Uterus (tissue), 3 donors: ENCODE measurements at regions not wholly inside any gene's neighbourhood (a gene's known extent, or its start where the extent isn't known, plus 50 kb on each side); places are given as distances from the start of the nearest gene placed in this dataset.

Experiments used
- DNase-seq, 2 donors: peaks; one replicate each; pipeline ENCODE4 v3.0.0-alpha.2; 2019 to 2020
- H3K27ac ChIP-seq, 2 donors: fragments of 200-600 bp; sonication (generic); 1 replicate in 1 of 2; 2 replicates in 1 of 2; pipeline ENCODE4 v1.5.1; 2016 to 2018
- H3K27me3 ChIP-seq, 2 donors: fragments of 200-600 bp; sonication (generic); one replicate each; pipeline ENCODE4 v1.5.1; 2018 to 2019; ENCODE audit warnings: control low read depth in 1 of 2
- H3K36me3 ChIP-seq, 2 donors: fragments of 200-600 bp; sonication (generic); one replicate each; pipeline ENCODE4 v1.5.1; 2019; ENCODE audit warnings: control low read depth in 1 of 2
- H3K4me1 ChIP-seq, 2 donors: fragments of 200-600 bp; sonication (generic); one replicate each; pipeline ENCODE4 v1.5.1; 2018 to 2019; ENCODE audit warnings: control low read depth in 1 of 2
- H3K4me3 ChIP-seq, 2 donors: fragments of 200-600 bp; sonication (generic); 1 replicate in 1 of 2; 2 replicates in 1 of 2; pipeline ENCODE4 v1.5.1; 2018 to 2019; ENCODE audit warnings: mild to moderate bottlenecking in 1 of 2
- H3K9me3 ChIP-seq, 2 donors: fragments of 200-600 bp; sonication (generic); one replicate each; pipeline ENCODE4 v1.5.1; 2019; ENCODE audit warnings: control low read depth in 1 of 2
- CTCF ChIP-seq, 4 experiments: fragments of 200-600 bp in 2 of 4; fragments of 450-650 bp in 2 of 4; sonication (generic) in 2 of 4; IDR thresholded peaks; one replicate each; pipeline ENCODE4 v1.5.1; 2016 to 2019; ENCODE audit warnings: antibody characterized with exemption in 4 of 4, mild to moderate bottlenecking in 2 of 4, moderate library complexity in 1 of 4
- POLR2A ChIP-seq, 2 donors: fragments of 450-650 bp; IDR thresholded peaks; one replicate each; pipeline ENCODE4 v1.6.1; 2016; ENCODE audit warnings: antibody characterized with exemption in 2 of 2, mild to moderate bottlenecking in 1 of 2, moderate library complexity in 1 of 2
- intact Hi-C: fragments of 100-400 bp; cut with DNase I; formaldehyde crosslinking; loops from one replicate; pipeline ENCODE4 v1.15.1; 2023; ENCODE audit warnings: low total_unique reads
- donor health status: DM: yes; HTN: yes; CAD: no.

- TF ChIP-seq POLR2A (IDR thresholded peaks at IDR 0.05) (no peak), CTCF (IDR thresholded peaks at IDR 0.05) (no peak)
These were observed 341.7 kb upstream of the ZNF804A start for GRCh38 chr2:184256611-184257010.

DNA sequence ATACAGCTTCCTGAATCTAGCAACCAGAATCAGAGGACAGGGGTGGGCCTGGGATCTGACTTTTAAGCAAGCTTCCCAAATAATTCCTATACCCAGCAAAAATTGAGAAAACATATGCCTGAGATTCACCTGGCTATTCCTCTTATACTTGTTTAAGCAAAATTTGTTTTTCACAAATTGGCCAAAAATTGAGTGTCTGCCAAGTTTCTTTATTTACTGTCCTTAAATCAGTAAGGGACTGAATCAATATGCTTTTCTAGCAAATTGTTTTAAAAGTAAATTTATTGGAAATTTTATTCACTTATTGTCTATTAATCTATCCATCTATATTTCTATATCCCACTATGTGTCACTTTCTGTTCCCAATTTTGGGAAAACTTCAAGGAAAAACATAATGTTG, 337.0 kb upstream of the ZNF804A start:
- TF ChIP-seq CTCF (IDR thresholded peaks at IDR 0.05) = no peak
- TF ChIP-seq POLR2A (IDR thresholded peaks at IDR 0.05) = no peak

More at GRCh38 chr2:184256611-184257010, 341.7 kb upstream of the ZNF804A start:
- Histone ChIP-seq H3K4me1 (no peaks in the 10 kb centered on the region), H3K27ac (no peak overlapping the region), H3K9me3 (no peaks in the 10 kb centered on the region), H3K36me3 (no peaks in the 10 kb centered on the region), H3K27me3 (no peaks in the 10 kb centered on the region), H3K4me3 (no peak overlapping the region)
- DNase-seq = no peak
- intact Hi-C loops = no loop called here

DNA sequence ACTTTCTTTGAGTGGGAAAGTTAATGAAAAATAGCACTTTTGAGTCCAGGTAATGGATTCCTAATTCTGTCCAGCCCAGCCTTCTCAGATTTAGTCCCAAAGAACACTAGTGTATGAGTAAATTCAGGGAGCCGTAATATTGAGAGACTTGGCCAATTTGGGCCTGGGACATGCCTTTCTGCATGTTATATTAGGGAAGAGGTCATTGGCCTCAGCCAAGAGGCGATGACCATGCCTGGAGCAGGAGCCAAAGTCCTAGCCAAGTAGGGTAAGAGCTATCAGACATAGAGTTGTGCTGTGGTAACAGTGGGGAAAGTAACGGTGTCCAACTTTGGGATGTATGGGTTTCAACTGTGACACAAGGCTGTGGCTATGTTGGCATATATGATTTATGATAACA, 336.5 kb upstream of the ZNF804A start:
- Histone ChIP-seq H3K4me3 (no peak overlapping the region), H3K4me1 (no peaks in the 10 kb centered on the region), H3K27ac (no peak overlapping the region), H3K9me3 (no peaks in the 10 kb centered on the region), H3K27me3 (no peaks in the 10 kb centered on the region), H3K36me3 (no peaks in the 10 kb centered on the region)
- intact Hi-C loops = no loop called here
- TF ChIP-seq POLR2A (IDR thresholded peaks at IDR 0.05) (no peak), CTCF (IDR thresholded peaks at IDR 0.05) (no peak)
- DNase-seq = no peak

More for the DNA sequence above, 337.0 kb upstream of the ZNF804A start:
- Histone ChIP-seq H3K27ac (no peak overlapping the region), H3K9me3 (no peaks in the 10 kb centered on the region), H3K27me3 (no peaks in the 10 kb centered on the region), H3K4me3 (no peak overlapping the region), H3K36me3 (no peaks in the 10 kb centered on the region), H3K4me1 (no peaks in the 10 kb centered on the region)
- intact Hi-C loops = no loop called here
- no peak for DNase-seq

DNA sequence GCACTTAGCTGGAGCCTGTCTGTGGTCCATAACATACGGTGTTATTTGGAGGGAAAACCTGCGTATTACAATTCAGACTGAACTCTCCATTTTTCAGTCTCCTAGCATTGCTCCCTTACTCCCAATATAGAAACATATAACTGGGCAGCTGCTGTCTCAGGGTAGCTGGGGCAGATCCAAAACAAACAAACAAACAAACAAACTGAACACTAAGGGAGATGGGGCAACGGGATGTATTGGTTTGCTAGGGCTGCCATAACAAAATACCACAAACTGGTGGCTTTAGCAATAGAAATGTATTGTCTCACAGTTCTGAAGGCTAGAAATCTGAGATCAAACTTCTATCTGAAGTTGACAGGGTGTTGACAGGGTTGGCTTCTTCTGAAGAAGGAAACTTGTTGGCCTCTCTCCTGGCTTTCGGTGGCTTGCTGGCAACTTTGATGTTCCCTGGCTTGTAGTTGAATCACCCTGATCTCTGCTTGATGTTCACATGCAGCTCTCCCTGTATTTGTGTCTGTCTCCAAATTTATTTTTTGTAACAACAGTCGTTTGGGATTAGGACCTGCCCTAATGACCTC, 329.3 kb upstream of the ZNF804A start:
- Histone ChIP-seq H3K27ac (no peak overlapping the region), H3K9me3 (no peaks in the 10 kb centered on the region), H3K27me3 (no peaks in the 10 kb centered on the region), H3K36me3 (no peaks in the 10 kb centered on the region), H3K4me1 (no peaks in the 10 kb centered on the region), H3K4me3 (no peak overlapping the region)
- TF ChIP-seq CTCF (IDR thresholded peaks at IDR 0.05) (no peak), POLR2A (IDR thresholded peaks at IDR 0.05) (no peak)
- intact Hi-C loops = no loop called here
- no peak for DNase-seq

DNA sequence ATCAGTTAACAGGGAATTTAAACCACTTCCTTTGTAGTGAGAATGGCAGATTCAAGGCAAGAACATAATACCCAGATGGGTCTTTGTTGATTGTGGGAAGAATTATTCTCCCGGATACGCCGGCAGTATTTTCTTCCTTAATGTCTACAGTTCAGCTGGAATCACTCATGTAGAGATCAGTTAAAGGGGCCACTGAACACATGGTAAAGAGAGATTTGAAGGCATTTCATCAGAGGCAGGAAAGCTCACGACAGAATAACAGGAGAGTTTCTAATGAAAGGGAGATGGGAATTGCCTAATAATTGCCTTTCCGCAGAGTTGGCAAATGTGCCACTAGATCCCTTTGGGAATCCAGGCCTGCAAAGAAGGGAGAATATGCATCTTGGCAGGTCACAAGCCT, 327.7 kb upstream of the ZNF804A start:
- H3K4me1 ChIP-seq = no peaks in the 10 kb centered on the region
- intact Hi-C loops = no loop called here
- H3K27ac ChIP-seq = no peak overlapping the region
- no peak for TF ChIP-seq POLR2A (IDR thresholded peaks at IDR 0.05)
- no peak for TF ChIP-seq CTCF (IDR thresholded peaks at IDR 0.05)
- H3K36me3 ChIP-seq = no peaks in the 10 kb centered on the region
- H3K4me3 ChIP-seq = no peak overlapping the region
- DNase-seq = no peak
- no peaks in the 10 kb centered on the region for H3K27me3 ChIP-seq
- H3K9me3 ChIP-seq = no peaks in the 10 kb centered on the region
